Esophagus squamous epithelium (tissue), 4 donors: ENCODE measurements at regions not wholly inside any gene's neighbourhood (a gene's known extent, or its start where the extent isn't known, plus 50 kb on each side); places are given as distances from the start of the nearest gene placed in this dataset.

Experiments
- CTCF ChIP-seq, 6 experiments: fragments of 450-650 bp in 4 of 6; fragments of 200-600 bp in 2 of 6; sonication (generic) in 2 of 6; IDR thresholded peaks; one replicate each; pipeline ENCODE4 v1.5.1; 2016 to 2019; ENCODE audit warnings: antibody characterized with exemption in 6 of 6, mild to moderate bottlenecking in 4 of 6, moderate library complexity in 4 of 6
- POLR2A ChIP-seq, 4 donors: fragments of 450-650 bp; IDR thresholded peaks; one replicate each; pipeline ENCODE4 v1.6.1; 2017; ENCODE audit warnings: antibody characterized with exemption in 4 of 4, mild to moderate bottlenecking in 4 of 4, moderate library complexity in 3 of 4

- no peak for TF ChIP-seq CTCF (IDR thresholded peaks at IDR 0.05)
- no peak for TF ChIP-seq POLR2A (IDR thresholded peaks at IDR 0.05)
These were observed 66.1 kb upstream of the ENPP6 start for GRCh38 chr4:184283659-184284335.
